ENCODE measurements at regions not wholly inside any gene's neighbourhood (a gene's known extent, or its start where the extent isn't known, plus 50 kb on each side); places are given as distances from the start of the nearest gene placed in this dataset.

- no peak for TF ChIP-seq CTCF (conservative IDR thresholded peaks at IDR 0.05; ENCODE audit: low read depth, low read length)
- H3K4me3 ChIP-seq (ENCODE audit: low read depth, low read length), result no peak overlapping the region
- no peak for DNase-seq (ENCODE audit: low read depth)
These were observed 66.3 kb upstream of the IL12A start for GRCh38 chr3:159922193-159922840.

DNA sequence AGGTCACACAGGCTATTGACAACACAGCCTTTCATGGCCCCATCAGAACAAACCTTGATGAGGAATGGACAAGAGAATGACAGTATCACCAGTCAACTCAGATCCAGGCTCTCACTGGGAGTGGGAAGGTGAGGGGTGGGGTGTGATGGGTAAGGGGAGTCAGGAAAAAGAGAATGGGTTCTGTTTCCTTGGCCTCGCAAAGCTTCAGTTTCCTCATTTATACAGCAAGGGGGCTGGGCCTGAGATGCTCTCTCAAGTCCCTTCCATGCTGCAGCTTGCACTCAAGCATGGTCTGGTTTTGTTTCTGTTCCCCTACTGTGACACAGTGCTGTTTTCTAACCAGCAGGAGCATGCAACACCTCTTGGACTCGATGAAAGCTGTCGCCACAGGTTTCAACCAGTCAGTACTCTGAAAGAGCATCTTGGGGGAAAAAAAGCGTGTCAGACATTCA lies 65.7 kb upstream of the IL12A start:
- no peak for DNase-seq (ENCODE audit: low read depth)
- no peak overlapping the region for H3K4me3 ChIP-seq (ENCODE audit: low read depth, low read length)
- no peak for TF ChIP-seq CTCF (conservative IDR thresholded peaks at IDR 0.05; ENCODE audit: low read depth, low read length)

GRCh38 chr3:159923336-159923735 lies 65.3 kb upstream of the IL12A start:
- no peak for DNase-seq (ENCODE audit: low read depth)
- no peak for TF ChIP-seq CTCF (conservative IDR thresholded peaks at IDR 0.05; ENCODE audit: low read depth, low read length)
- H3K4me3 ChIP-seq (ENCODE audit: low read depth, low read length), result no peak overlapping the region

DNA sequence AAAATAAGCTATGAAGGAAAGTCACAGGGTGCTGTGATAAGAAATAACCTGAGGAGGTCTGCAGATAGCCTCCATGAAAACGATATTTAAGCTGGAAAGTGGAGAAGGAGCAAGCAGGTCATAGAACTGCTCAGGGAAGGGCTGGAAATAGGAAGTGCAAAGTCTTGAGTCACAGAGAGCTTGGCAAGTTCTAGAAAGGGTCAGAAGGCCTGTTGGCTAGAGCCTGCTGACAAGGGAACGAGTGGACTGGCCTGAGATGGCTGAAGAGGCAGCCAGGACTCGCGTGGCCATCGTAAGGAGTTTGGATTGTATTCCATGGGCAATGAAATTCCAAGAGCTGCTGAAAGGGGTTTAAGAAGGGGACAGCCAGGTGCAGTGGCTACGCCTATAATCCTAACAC lies 64.7 kb upstream of the IL12A start:
- TF ChIP-seq CTCF (conservative IDR thresholded peaks at IDR 0.05; ENCODE audit: low read depth, low read length), result no peak
- DNase-seq (ENCODE audit: low read depth), result no peak
- H3K4me3 ChIP-seq (ENCODE audit: low read depth, low read length), result no peak overlapping the region

GRCh38 chr3:159924411-159924810 lies 64.2 kb upstream of the IL12A start:
- H3K4me3 ChIP-seq (ENCODE audit: low read depth, low read length), result no peak overlapping the region
- DNase-seq (ENCODE audit: low read depth), result no peak
- TF ChIP-seq CTCF (conservative IDR thresholded peaks at IDR 0.05; ENCODE audit: low read depth, low read length), result no peak

- no peak overlapping the region for H3K4me3 ChIP-seq (ENCODE audit: low read depth, low read length)
- DNase-seq (ENCODE audit: low read depth), result no peak
- no peak for TF ChIP-seq CTCF (conservative IDR thresholded peaks at IDR 0.05; ENCODE audit: low read depth, low read length)
These were observed 63.4 kb upstream of the IL12A start for GRCh38 chr3:159925248-159925647.

DNA sequence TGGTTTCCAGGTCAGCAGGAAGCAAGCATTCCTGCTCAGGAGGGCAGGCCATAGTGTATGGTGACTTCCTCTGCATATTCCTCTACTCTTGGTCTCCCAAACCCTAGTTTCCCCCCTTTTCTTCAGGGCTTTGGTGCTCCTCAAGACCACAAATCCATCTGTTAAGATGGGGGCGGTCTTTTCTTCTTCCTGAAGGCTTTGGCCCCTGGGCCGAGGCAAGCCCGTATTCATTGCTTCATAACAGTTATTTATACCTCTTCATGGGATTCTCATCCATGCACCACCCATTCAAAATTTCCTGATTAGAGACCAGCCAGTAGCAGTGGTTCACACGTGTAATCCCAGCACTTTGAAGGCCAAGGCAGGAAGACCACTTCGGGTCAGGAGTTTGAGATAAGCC lies 62.1 kb upstream of the IL12A start:
- no peak for TF ChIP-seq CTCF (conservative IDR thresholded peaks at IDR 0.05; ENCODE audit: low read depth, low read length)
- no peak for DNase-seq (ENCODE audit: low read depth)
- H3K4me3 ChIP-seq (ENCODE audit: low read depth, low read length), result no peak overlapping the region
